BE2C (cell line): ENCODE measurements at regions not wholly inside any gene's neighbourhood (a gene's known extent, or its start where the extent isn't known, plus 50 kb on each side); places are given as distances from the start of the nearest gene placed in this dataset.
"Not testable (repeated sequence)": the region's sequence is repeated elsewhere in the genome, so short reads cannot be mapped to it uniquely, and the experiment has no call there.

Source experiments
- DNase-seq: peaks from one replicate; pipeline ENCODE4 v3.0.0-alpha.2; 2020
- H3K27me3 ChIP-seq: fragments of 250-450 bp; sonication (Bioruptor Pico); 2 replicates; pipeline ENCODE4 v1.5.1; 2020; ENCODE audit warnings: mild to moderate bottlenecking
- H3K36me3 ChIP-seq: fragments of 250-450 bp; sonication (Bioruptor Pico); 2 replicates; pipeline ENCODE4 v1.5.1; 2020; ENCODE audit warnings: mild to moderate bottlenecking
- H3K4me1 ChIP-seq: fragments of 250-450 bp; sonication (Bioruptor Pico); 2 replicates; pipeline ENCODE4 v1.5.1; 2020
- H3K4me3 ChIP-seq: 2 replicates; pipeline ENCODE4 v1.5.1; 2011; ENCODE audit warnings: low read depth, low read length
- H3K9me3 ChIP-seq: fragments of 250-450 bp; sonication (Bioruptor Pico); 2 replicates; pipeline ENCODE4 v1.5.1; 2020
- TF ChIP-seq, protein P1 (sequence below): IDR thresholded peaks from 2 replicates; pipeline ENCODE4 v1.5.1; 2012; ENCODE audit warnings: mild to moderate bottlenecking, low read depth, low read length

DNA sequence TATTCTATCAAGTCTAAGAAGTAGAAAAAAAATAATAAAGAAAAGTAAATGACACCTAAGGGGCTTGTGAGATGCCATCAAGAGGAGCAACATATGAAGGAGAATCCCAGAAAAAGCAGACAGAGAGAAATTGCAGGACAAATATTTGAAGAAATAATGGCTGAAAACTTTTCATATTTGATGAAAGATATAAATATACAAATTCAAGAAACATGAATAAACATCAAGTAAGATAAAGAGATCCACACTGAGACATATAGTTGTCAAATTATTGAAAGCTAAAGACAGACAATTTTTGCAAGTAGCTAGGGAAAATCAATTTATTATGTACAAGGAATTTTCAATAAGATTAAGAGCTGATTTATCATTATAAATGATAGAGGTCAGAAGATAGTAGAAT is 558.0 kb downstream of the ZWINT start:
- H3K27me3 ChIP-seq = no peaks in the 10 kb centered on the region
- no peaks in the 10 kb centered on the region for H3K36me3 ChIP-seq
- TF ChIP-seq, protein P1, sequence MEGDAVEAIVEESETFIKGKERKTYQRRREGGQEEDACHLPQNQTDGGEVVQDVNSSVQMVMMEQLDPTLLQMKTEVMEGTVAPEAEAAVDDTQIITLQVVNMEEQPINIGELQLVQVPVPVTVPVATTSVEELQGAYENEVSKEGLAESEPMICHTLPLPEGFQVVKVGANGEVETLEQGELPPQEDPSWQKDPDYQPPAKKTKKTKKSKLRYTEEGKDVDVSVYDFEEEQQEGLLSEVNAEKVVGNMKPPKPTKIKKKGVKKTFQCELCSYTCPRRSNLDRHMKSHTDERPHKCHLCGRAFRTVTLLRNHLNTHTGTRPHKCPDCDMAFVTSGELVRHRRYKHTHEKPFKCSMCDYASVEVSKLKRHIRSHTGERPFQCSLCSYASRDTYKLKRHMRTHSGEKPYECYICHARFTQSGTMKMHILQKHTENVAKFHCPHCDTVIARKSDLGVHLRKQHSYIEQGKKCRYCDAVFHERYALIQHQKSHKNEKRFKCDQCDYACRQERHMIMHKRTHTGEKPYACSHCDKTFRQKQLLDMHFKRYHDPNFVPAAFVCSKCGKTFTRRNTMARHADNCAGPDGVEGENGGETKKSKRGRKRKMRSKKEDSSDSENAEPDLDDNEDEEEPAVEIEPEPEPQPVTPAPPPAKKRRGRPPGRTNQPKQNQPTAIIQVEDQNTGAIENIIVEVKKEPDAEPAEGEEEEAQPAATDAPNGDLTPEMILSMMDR = no peak
- no peak overlapping the region for H3K4me3 ChIP-seq
- no peak for DNase-seq
- H3K4me1 ChIP-seq = no peaks in the 10 kb centered on the region
- no peaks in the 10 kb centered on the region for H3K9me3 ChIP-seq

DNA sequence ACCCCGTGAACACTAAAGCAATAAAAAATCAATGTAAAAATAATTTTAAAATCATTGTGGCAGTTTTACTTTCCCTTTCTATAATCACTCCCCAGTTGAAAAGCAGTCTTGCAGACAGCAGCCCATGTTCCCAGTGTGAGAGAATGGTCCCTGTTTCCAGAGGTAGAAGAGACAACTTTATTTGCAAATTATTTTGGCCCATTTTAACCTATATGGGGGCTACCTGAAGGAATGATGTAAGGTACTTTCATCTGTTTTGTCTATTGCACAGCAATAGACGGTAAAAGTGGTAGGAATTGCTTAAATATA is 559.8 kb downstream of the ZWINT start:
- H3K27me3 ChIP-seq = no peaks in the 10 kb centered on the region
- no peak overlapping the region for H3K4me3 ChIP-seq
- no peak for DNase-seq
- H3K4me1 ChIP-seq = no peaks in the 10 kb centered on the region
- no peaks in the 10 kb centered on the region for H3K36me3 ChIP-seq
- no peaks in the 10 kb centered on the region for H3K9me3 ChIP-seq
- TF ChIP-seq, protein P1 = no peak

DNA sequence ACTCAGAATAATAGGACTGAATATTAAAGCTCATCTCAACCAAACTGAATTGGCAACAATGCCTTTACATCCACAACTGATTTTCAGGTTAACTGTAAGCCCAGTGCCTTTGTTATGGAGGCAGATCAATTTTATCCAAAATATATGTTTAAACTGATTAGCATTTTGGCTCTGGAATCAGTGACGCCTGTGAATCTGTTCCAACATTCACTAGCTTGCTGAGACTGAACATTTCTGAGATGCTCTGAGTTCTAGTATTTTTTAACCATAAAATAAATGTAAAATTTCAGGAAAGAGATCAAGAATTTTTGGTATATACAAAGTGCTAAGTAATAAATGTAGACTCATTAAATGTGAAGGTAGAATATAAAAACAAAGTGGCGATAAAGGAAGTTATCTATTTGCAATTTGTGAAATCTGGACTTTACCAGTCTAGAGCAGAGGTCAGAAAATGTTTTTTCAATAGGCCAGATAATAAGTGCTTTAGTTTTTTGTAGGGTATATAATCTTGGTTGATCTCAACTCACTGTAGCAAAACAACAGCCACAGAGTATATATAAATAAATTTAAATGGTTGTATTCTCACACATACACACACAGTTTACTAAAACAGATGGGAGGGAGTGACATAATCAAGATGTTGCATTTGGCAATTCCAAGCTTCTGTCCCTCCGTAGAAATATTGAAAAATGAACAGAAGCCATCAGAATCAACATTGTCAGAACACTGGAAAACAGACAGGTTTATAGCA is 560.3 kb downstream of the ZWINT start:
- H3K4me1 ChIP-seq = no peaks in the 10 kb centered on the region
- DNase-seq = no peak
- TF ChIP-seq, protein P1 = no peak
- H3K27me3 ChIP-seq = no peaks in the 10 kb centered on the region
- no peak overlapping the region for H3K4me3 ChIP-seq
- no peaks in the 10 kb centered on the region for H3K9me3 ChIP-seq
- no peaks in the 10 kb centered on the region for H3K36me3 ChIP-seq

DNA sequence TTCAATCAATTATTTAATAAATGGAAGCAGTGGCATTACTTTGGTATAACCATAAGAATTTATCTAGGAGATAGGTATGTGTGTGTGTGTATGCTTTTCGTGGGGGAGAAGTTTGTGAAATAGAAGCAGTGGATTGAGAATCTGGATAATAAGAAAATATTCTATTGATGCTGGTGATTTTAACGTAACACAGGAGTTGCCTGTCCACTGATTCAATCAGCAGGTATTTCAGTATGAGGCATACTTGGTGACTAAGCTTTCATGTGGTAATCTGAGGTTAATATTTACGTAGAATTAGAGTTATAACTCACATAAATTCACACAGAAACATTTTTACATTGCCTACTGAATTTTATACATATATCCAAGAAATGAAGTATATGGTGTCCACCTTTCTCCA is 568.0 kb downstream of the ZWINT start:
- no peaks in the 10 kb centered on the region for H3K36me3 ChIP-seq
- no peaks in the 10 kb centered on the region for H3K9me3 ChIP-seq
- TF ChIP-seq, protein P1 = no peak
- DNase-seq = no peak
- no peak overlapping the region for H3K4me3 ChIP-seq
- no peaks in the 10 kb centered on the region for H3K27me3 ChIP-seq
- H3K4me1 ChIP-seq = no peaks in the 10 kb centered on the region

DNA sequence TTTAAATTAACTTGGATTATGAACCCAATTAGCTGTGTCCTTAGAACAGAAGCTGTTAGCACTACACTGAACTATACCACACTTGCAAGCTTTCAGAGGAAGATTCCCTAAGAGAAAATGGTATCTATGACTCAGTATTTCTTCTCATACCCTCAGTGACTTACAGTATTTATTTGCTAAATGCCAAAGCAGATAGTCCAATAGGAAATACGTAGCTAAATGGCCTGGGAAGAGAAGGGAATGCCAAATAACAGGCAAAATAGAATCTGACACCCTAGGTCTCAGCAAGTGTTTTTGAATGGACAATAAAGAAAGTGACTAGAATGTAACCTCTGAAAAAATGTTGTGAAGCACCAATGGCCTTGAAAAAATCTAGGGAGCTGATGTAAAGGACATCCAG is 570.8 kb downstream of the ZWINT start:
- H3K27me3 ChIP-seq, H3K36me3 ChIP-seq, H3K4me3 ChIP-seq, H3K9me3 ChIP-seq, DNase-seq, H3K4me1 ChIP-seq: not testable (repeated sequence)

DNA sequence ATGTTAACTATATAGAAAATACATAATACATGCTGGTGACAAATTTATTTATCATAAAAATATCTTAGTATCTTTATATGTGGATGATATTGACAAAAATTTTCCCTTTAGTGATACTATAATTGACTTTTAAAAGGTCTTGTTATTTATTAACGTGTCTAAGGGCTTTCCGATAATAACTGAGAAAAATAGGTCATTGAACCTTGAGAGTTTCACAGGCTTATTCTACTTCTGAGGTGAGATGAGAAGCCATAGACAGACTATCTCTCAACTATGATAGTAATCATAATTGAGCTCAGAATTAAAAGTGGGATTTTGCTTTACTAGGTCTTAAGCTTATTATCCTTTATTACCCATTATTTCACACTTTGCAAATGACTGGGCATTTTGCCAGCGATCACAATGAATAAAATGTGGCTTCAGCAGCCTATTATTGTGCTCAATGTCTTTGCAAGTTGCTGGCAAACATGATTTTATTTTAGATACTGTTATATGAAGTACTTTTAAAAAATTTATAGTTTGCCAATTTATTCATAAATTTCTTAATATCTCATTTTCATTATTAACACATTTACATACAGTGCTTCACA is 574.5 kb downstream of the ZWINT start:
- no peaks in the 10 kb centered on the region for H3K9me3 ChIP-seq
- H3K36me3 ChIP-seq = no peaks in the 10 kb centered on the region
- H3K27me3 ChIP-seq = no peaks in the 10 kb centered on the region
- H3K4me3 ChIP-seq = no peak overlapping the region
- TF ChIP-seq, protein P1 = no peak
- H3K4me1 ChIP-seq = no peaks in the 10 kb centered on the region
- no peak for DNase-seq
